H9 (cell line): ENCODE measurements at regions not wholly inside any gene's neighbourhood (a gene's known extent, or its start where the extent isn't known, plus 50 kb on each side); places are given as distances from the start of the nearest gene placed in this dataset.

Experiments
- DNase-seq: peaks from one replicate; pipeline ENCODE4 v3.0.0-alpha.2; 2017
- H2AFZ ChIP-seq: one replicate; pipeline ENCODE4 v1.6.1; 2013; ENCODE audit warnings: mild to moderate bottlenecking, low read length, control low read depth, moderate library complexity
- H2AK5ac ChIP-seq: 2 replicates; pipeline ENCODE4 v1.6.1; 2013; ENCODE audit warnings: low read length, control low read depth, mixed read lengths; ENCODE audit not compliant: insufficient read length
- H2BK120ac ChIP-seq: one replicate; pipeline ENCODE4 v1.6.1; 2013; ENCODE audit warnings: low read depth, mild to moderate bottlenecking, low read length, control low read depth, inconsistent platforms; ENCODE audit not compliant: poor library complexity, severe bottlenecking
- H2BK12ac ChIP-seq: 2 replicates; pipeline ENCODE4 v1.6.1; 2013; ENCODE audit warnings: low read length, control low read depth, mixed read lengths, low read depth; ENCODE audit not compliant: insufficient read length
- H2BK15ac ChIP-seq: 2 replicates; pipeline ENCODE4 v1.6.1; 2013; ENCODE audit warnings: low read depth, low read length, control low read depth
- H2BK20ac ChIP-seq: one replicate; pipeline ENCODE4 v1.6.1; 2013; ENCODE audit warnings: low read depth, mild to moderate bottlenecking, low read length, control low read depth, inconsistent platforms; ENCODE audit not compliant: poor library complexity, severe bottlenecking
- H2BK5ac ChIP-seq: 2 replicates; pipeline ENCODE4 v1.6.1; 2013; ENCODE audit warnings: low read length, control low read depth, mixed read lengths; ENCODE audit not compliant: insufficient read length
- H3K14ac ChIP-seq: 2 replicates; pipeline ENCODE4 v1.6.1; 2013; ENCODE audit warnings: low read length, control low read depth; ENCODE audit not compliant: insufficient read depth
- H3K18ac ChIP-seq: 2 replicates; pipeline ENCODE4 v1.6.1; 2013; ENCODE audit warnings: low read depth, mild to moderate bottlenecking, mixed read lengths, low read length, control low read depth; ENCODE audit not compliant: insufficient read length
- H3K23ac ChIP-seq: 2 replicates; pipeline ENCODE4 v1.6.1; 2013; ENCODE audit warnings: low read length, control low read depth, mixed read lengths, low read depth; ENCODE audit not compliant: insufficient read length
- H3K23me2 ChIP-seq: 2 replicates; pipeline ENCODE4 v1.6.1; 2013; ENCODE audit warnings: low read depth, mild to moderate bottlenecking, mixed read lengths, low read length, control low read depth; ENCODE audit not compliant: insufficient read length, poor library complexity, severe bottlenecking
- H3K27ac ChIP-seq: 2 replicates; pipeline ENCODE4 v1.5.1; 2013; ENCODE audit warnings: low read length, control low read depth, mixed read lengths, low read depth; ENCODE audit not compliant: insufficient read length
- H3K27me3 ChIP-seq: 2 replicates; pipeline ENCODE4 v1.6.1; 2013; ENCODE audit warnings: low read length, control low read depth, inconsistent platforms; ENCODE audit not compliant: insufficient read depth
- H3K4ac ChIP-seq: 2 replicates; pipeline ENCODE4 v1.6.1; 2013; ENCODE audit warnings: low read depth, mild to moderate bottlenecking, control low read depth, inconsistent platforms, low read length, moderate library complexity
- H3K4me1 ChIP-seq: 2 replicates; pipeline ENCODE4 v1.6.1; 2013; ENCODE audit warnings: low read length, control low read depth, inconsistent platforms; ENCODE audit not compliant: insufficient read depth
- H3K4me2 ChIP-seq: 2 replicates; pipeline ENCODE4 v1.6.1; 2013; ENCODE audit warnings: low read length, control low read depth, mixed read lengths; ENCODE audit not compliant: insufficient read length, insufficient read depth
- H3K56ac ChIP-seq: 2 replicates; pipeline ENCODE4 v1.6.1; 2013; ENCODE audit warnings: low read depth, mild to moderate bottlenecking, mixed read lengths, low read length, control low read depth; ENCODE audit not compliant: insufficient read length
- H3K79me1 ChIP-seq: 2 replicates; pipeline ENCODE4 v1.6.1; 2013; ENCODE audit warnings: low read depth, mild to moderate bottlenecking, moderate library complexity, low read length, control low read depth, inconsistent platforms; ENCODE audit not compliant: insufficient read depth, poor library complexity, severe bottlenecking
- H3K79me2 ChIP-seq: 2 replicates; pipeline ENCODE4 v1.6.1; 2013; ENCODE audit warnings: low read length, control low read depth, inconsistent platforms; ENCODE audit not compliant: insufficient read depth
- H3K9ac ChIP-seq: 2 replicates; pipeline ENCODE4 v1.6.1; 2013; ENCODE audit warnings: low read length, control low read depth, mixed read lengths; ENCODE audit not compliant: insufficient read length; ENCODE audit errors: extremely low read depth
- H3K9me3 ChIP-seq: one replicate; pipeline ENCODE4 v1.6.1; 2013; ENCODE audit warnings: low read depth, low read length, inconsistent platforms; ENCODE audit not compliant: control insufficient read depth
- H3T11ph ChIP-seq: one replicate; pipeline ENCODE4 v1.6.1; 2013; ENCODE audit warnings: mild to moderate bottlenecking, low read length, control low read depth, inconsistent platforms
- H4K20me1 ChIP-seq: one replicate; pipeline ENCODE4 v1.6.1; 2013; ENCODE audit not compliant: control insufficient read depth, insufficient read length, insufficient read depth
- H4K5ac ChIP-seq: 2 replicates; pipeline ENCODE4 v1.6.1; 2013; ENCODE audit warnings: low read depth, mild to moderate bottlenecking, mixed read lengths, low read length, control low read depth; ENCODE audit not compliant: insufficient read length
- H4K8ac ChIP-seq: replicated peaks from 2 replicates; pipeline ENCODE4 v1.6.1; 2013; ENCODE audit warnings: low read length, control low read depth, mixed read lengths, low read depth; ENCODE audit not compliant: insufficient read length
- H4K91ac ChIP-seq: 2 replicates; pipeline ENCODE4 v1.6.1; 2013; ENCODE audit warnings: low read depth, mild to moderate bottlenecking, moderate library complexity, mixed read lengths, low read length, control low read depth; ENCODE audit not compliant: insufficient read length
- H3K27ac Mint-ChIP-seq, 3 experiments: 2 replicates in 2 of 3; 3 replicates in 1 of 3; pipeline ENCODE4 v1.8.0; 2020 to 2021; ENCODE audit warnings: mixed read lengths in 3 of 3, mild to moderate bottlenecking in 1 of 3, moderate library complexity in 1 of 3
- H3K27me3 Mint-ChIP-seq: 2 replicates; pipeline ENCODE4 v1.8.0; 2021; ENCODE audit warnings: low read depth, mild to moderate bottlenecking, moderate library complexity, mixed read lengths
- H3K36me3 Mint-ChIP-seq, 3 experiments: 2 replicates in 2 of 3; 3 replicates in 1 of 3; pipeline ENCODE4 v1.8.0; 2020 to 2021; ENCODE audit warnings: low read depth in 3 of 3, mixed read lengths in 3 of 3; ENCODE audit not compliant: insufficient read depth in 1 of 3
- H3K4me1 Mint-ChIP-seq, 2 experiments: 2 replicates each; pipeline ENCODE4 v1.8.0; 2020; ENCODE audit warnings: mixed read lengths in 2 of 2
- H3K4me3 Mint-ChIP-seq, 2 experiments: 2 replicates in 1 of 2; 3 replicates in 1 of 2; pipeline ENCODE4 v1.8.0; 2020 to 2021; ENCODE audit warnings: mild to moderate bottlenecking in 2 of 2, mixed read lengths in 2 of 2, moderate library complexity in 1 of 2
- H3K9me3 Mint-ChIP-seq, 2 experiments: 2 replicates in 1 of 2; 3 replicates in 1 of 2; pipeline ENCODE4 v1.8.0; 2020; ENCODE audit warnings: mild to moderate bottlenecking in 2 of 2, mixed read lengths in 2 of 2, moderate library complexity in 1 of 2
- WGBS: extraction: QIAGEN DNeasy Blood & Tissue Kit; methylation state at CpG from one replicate; pipeline ENCODE4 v1.1.7; 2013; ENCODE audit warnings: missing lambda C conversion rate, low lambda C conversion rate, mixed read lengths; ENCODE audit not compliant: insufficient read length; ENCODE audit errors: extremely low coverage; 5-methylcytosine and 5-hydroxymethylcytosine counted together
- TF ChIP-seq, protein P1 (sequence below): fragments of 200-600 bp; sonication (generic); conservative IDR thresholded peaks from 3 replicates; pipeline ENCODE4 v1.8.0; 2021; ENCODE audit warnings: antibody characterized with exemption, mild to moderate bottlenecking

DNA sequence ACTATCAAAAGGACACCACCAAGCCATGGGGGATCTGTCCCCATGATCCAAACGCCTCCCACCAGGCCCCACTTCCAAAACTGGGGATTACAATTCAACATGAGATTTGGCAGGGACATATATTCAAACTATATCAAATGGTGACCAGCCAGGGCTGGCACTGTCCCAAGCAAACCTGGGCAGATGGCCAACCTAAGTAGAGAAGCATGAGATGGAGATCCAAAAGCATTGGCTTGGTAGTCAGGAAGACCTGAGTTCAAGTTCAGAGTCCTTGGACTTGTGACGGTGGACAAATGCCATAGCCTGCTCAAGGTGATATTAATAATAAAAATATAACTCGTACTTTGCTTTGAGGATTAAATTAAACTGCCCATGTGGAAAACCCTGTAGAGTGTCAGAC lies 79.2 kb upstream of the HS3ST1 start:
- Histone ChIP-seq H3K56ac (no peak overlapping the region), H4K20me1 (no peaks in the 10 kb centered on the region), H3K23ac (no peak overlapping the region), H3K27me3 (no peaks in the 10 kb centered on the region), H3K27ac (no peak overlapping the region), H2BK20ac (no peak overlapping the region), H2BK120ac (no peak overlapping the region), H3K18ac (no peak overlapping the region), H4K91ac (no peak overlapping the region), H2BK15ac (no peak overlapping the region), H3K23me2 (no peaks in the 10 kb centered on the region), H3K4me2 (no peak overlapping the region), H2BK5ac (no peak overlapping the region), H3K4me1 (no peaks in the 10 kb centered on the region), H4K5ac (no peak overlapping the region), H2BK12ac (no peak overlapping the region), H4K8ac (no peak overlapping the region), H3K9me3 (no peaks in the 10 kb centered on the region), H2AFZ (no peak overlapping the region), H3K79me2 (no peaks in the 10 kb centered on the region), H3K79me1 (no peaks in the 10 kb centered on the region), H3K4ac (no peak overlapping the region), H3K9ac (no peak overlapping the region), H3K14ac (no peak overlapping the region), H2AK5ac (no peak overlapping the region), H3T11ph (no peak overlapping the region)
- H3K9me3 Mint-ChIP-seq: peaks cover 0 to 6% of the 10 kb centered on the region in 2 experiments; a peak in 3 of 5 replicates
- no peak overlapping the region for H3K4me3 Mint-ChIP-seq
- H3K4me1 Mint-ChIP-seq: peaks cover 6 to 9% of the 10 kb centered on the region in 2 experiments; a peak in 3 of 4 replicates
- no peak overlapping the region; a peak in 1 of 7 replicates for H3K27ac Mint-ChIP-seq
- H3K27me3 Mint-ChIP-seq: no peaks in the 10 kb centered on the region
- TF ChIP-seq, protein P1, sequence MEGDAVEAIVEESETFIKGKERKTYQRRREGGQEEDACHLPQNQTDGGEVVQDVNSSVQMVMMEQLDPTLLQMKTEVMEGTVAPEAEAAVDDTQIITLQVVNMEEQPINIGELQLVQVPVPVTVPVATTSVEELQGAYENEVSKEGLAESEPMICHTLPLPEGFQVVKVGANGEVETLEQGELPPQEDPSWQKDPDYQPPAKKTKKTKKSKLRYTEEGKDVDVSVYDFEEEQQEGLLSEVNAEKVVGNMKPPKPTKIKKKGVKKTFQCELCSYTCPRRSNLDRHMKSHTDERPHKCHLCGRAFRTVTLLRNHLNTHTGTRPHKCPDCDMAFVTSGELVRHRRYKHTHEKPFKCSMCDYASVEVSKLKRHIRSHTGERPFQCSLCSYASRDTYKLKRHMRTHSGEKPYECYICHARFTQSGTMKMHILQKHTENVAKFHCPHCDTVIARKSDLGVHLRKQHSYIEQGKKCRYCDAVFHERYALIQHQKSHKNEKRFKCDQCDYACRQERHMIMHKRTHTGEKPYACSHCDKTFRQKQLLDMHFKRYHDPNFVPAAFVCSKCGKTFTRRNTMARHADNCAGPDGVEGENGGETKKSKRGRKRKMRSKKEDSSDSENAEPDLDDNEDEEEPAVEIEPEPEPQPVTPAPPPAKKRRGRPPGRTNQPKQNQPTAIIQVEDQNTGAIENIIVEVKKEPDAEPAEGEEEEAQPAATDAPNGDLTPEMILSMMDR: no peak
- H3K36me3 Mint-ChIP-seq: no peaks in the 10 kb centered on the region
- DNase-seq: no peak
- WGBS: no CpG with 5 or more reads among the region's 3 CpGs
